ENCODE measurements at regions not wholly inside any gene's neighbourhood (a gene's known extent, or its start where the extent isn't known, plus 50 kb on each side); places are given as distances from the start of the nearest gene placed in this dataset.
"Not testable (repeated sequence)": the region's sequence is repeated elsewhere in the genome, so short reads cannot be mapped to it uniquely, and the experiment has no call there.

DNA sequence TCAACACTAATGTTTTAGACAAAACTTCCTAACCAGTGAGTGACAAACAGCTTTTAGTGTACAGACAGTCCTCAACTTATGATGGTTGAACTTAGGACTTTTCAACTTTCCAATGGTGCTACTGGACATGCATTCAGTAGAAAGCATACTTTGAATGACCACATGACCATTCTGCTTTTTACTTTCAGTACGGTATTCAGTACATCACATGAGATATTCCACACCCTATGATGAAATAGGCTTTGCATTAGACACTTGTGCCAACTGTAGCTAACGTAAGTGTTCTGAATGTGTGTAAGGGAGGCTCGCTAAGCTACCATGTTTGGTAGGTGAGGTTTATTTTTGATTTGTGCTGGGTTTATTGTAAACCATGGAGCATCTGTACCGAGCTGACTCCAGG, 113.7 kb downstream of the WNT7A start:
- DNase-seq = no peak

DNA sequence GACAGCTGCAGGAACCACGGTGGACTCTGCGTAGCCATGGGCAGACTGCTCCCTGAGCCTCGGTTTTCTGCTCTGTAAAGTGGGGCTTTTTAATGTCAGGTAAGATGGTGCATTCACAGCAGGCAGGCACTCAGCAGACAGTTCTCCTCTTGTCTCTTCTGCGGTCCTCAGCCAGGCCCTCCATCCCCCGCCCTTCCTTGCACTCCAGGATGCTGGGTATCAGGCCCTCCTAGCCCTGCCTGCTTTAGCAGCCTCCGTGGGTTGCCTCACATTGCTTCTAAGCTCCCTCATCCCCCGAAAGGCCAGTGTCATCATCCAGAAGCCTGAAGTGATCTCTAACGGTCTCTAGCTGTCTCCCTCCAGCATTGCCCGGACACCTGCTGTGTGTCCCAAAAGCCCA, 115.7 kb downstream of the WNT7A start:
- no peak for DNase-seq

DNA sequence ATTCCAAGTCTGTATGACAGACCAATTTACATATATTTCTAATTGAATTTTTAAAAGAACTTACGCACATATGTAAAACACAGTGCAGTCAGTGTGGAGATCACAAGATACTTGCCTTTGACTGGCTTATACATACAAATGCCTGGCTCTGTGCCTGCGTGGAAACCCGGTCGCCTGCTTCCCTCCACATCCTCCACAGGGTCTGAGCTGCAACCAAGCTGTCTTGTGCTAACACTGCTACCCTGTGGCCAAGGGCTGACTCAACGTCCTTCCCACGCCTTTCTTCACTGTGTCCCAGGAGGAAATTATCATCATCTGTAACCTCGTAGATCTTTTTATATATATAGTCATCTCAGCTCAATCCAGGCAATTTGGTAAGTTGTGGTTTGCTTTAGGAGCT, 117.0 kb downstream of the WNT7A start:
- no peak for DNase-seq

DNA sequence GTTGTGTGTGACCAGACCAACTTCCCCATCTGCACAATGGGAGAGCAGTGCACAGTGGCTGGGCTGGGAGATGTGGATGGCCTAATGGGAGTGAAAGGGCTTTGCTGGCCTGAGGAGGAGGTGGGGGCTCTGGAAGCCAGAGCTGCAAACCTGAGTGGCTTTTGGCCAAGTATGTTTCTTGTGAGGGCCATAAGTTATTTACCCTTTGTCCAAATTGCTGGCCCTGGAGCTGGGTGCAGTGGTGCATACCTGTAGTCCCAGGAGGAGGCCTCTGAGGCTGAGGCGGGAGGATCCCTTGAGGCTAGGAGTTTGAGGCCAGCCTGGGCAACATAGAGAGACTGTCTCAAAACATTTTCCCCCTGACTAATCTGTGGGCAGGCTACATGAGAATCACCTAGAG, 129.1 kb downstream of the WNT7A start:
- no peak for DNase-seq

DNA sequence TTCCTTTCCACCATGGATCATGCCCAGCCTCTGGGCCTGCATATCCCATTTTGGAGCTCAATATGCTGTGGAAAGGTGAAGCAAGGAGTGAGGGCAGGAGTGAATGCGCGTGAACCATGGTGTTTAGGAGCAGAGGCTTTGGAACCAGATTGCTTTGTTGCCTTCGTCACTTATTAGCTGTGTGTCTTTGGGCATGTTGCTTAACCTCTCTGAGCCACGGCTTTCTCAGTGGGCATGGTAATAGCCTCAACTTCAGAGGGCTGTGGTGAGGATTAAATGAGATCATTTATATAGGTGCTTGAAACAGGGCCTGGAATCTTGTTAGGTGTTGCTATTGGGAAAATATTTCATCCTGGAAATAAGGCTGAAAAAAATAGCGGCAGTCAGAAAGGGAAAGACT, 129.7 kb downstream of the WNT7A start:
- no peak for DNase-seq

DNA sequence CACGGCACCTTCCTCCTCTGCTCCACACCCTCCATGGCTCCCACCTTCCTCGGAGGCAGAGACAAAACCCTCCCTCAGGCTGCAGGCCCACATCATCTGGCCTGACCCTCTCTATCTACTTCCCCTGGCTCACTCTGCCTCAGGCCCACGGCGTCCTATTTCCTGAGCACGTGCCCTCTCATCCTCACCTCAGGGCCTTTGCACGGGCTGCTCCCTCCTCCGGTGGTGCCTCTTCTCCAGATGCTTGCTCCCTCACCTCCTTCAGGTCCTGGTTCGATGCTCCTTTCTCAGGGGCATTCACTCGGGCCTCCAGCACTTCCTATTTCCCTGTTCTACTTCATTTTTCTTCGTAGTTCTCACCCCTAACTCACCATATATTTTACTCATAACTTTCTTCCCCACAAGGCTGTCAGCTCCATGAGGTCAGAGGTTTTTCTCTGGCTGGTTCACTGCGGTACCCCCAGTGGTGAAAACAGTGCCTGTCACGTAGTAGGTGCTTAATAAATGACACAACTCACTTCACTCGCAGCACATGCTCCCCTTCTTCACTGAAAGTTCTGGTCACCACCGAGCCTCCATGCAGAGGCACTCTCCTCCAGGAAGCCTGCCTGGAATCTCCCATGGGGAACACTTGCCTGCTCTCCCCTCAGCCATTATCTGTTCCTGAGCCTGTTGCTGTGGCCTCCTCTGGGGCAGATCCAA, 130.7 kb downstream of the WNT7A start:
- no peak for DNase-seq

DNA sequence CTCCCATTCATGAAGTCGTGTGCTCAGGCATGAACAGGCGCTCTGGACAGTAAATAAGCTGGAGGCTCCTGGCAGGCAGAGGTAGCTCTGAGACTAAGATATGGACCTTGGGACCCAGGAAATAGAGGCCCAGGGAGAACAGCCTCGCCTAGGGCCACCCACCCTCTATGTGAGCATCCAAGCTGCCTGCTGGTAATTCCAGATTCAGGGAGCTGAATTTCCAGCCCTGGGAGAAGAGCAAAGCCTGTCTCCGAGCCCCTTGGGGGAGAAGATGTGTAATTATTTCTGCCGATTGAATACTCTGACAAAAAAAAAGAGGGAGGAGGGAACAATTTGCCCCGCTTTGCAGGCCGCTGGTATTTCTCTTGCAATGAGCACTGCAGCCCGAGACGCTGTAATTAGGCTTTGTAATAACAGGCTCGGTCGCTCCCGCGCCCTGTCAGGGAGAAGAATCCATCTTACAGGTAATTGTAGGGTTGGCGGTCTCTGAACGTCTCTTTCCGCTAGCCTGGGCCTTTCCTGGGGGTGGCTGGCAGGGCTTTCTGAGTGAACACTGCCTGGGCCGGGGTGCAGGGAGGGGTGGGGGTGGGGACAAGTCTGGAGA, 131.5 kb downstream of the WNT7A start:
- no peak for DNase-seq

DNA sequence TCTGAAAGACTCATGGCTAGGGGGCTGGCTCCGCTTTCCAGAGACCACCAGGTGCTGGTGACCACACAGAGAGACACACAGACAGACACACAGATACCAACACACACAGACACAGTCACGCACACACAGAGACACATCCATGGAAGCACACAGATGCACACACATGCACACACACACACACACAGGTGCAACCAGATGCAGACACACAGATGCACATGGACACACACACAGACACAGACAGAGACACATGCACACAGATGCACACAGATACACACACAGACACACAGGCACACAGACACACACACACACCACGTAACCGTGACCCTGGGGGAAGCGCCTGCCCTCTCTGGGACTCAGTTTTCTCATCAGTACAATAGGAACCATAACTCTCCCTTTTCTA, 132.2 kb downstream of the WNT7A start:
- no peak for DNase-seq

DNA sequence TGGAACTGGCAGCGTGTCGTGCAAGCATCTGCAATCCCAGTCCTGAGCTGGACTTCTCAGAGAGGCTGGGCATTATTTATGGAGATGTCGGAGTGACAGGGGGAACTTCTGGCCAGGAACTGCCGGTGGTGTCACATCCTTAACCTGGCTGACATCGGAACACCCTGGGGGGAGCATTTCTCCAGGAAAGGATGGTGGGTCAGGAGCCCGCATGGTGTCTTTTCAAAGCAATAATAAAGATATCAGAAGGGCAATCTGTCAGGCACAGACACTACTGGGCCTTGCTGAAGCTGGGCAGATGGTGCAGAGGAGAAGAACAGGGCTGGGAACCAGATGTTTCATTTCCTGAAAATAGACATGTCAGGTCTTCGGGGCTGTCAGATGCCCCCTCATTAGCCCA, 133.5 kb downstream of the WNT7A start:
- DNase-seq = no peak

DNA sequence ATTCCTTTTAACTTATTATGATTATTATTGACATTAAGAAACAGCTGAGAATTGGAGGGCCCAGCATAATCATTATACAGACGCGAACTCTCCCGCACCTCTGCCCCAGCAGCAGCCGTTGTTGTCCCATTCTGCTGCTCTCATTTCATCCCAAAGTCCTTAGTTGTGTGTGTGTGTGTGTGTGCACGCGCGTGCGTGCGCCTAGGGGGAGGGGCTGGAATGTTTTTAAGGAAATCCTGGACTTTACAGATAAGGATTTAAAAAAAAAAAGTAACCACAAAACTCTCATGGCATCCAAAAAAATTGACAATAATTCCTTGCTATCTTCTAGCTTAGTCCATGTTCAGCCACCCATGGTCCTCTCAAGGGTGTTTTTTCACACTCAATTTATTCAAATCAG, 134.2 kb downstream of the WNT7A start:
- no peak for DNase-seq

DNA sequence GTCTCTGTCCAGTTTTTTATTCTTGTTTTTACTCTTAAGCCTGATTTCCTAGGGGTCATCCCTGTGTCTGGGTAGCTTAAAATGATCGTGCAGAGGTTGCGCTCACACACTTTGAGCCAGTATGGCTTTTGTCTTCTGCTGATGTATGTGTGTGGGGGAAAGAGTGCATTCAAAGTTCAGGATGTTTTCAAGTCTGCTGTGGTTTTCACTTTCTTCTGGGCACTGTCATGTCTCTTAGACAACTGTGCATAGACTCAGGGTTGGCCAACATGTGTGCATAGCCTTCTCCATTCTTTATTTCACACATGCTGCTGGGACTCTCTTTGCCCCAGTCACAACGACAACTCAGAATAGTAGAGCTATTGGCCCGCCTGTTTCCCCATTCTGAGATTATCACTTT, 139.1 kb downstream of the WNT7A start:
- no peak for DNase-seq

DNA sequence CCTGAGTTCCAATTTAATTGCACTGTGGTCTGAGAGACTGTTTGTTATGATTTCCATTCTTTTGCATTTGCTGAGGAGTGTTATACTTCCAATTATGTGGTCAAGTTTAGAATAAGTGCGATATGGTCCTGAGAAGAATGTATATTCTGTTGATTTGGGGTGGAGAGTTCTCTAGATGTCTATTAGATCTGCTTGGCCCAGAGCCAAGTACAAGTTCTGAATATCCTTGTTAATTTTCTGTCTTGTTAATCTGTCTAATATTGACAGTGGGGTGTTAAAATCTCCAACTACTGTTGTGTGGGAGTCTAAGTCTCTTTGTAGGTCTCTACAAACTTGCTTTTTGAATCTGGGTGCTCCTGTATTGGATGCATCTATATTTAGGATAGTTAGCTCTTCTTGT, 146.1 kb downstream of the WNT7A start:
- DNase-seq = not testable (repeated sequence)

DNA sequence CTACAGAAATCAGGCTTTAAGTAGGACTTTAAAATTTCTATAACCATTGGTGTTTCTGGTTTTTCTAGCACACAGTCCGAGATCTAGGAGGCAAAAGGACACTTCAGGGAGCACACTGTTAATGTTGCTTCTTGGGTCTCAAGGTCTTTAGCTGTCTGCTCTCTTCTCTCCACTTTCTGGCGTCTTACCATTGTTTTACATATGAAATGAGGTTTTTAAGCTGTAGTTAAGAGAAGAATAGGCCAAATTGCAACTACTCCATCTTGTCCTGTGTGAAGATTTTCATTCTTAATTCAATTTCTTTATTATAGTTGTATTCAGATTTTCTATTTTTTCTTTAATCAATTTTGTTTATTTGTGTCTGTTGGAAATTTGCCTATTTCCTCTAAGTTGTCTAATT, 151.4 kb downstream of the WNT7A start:
- DNase-seq = no peak

DNA sequence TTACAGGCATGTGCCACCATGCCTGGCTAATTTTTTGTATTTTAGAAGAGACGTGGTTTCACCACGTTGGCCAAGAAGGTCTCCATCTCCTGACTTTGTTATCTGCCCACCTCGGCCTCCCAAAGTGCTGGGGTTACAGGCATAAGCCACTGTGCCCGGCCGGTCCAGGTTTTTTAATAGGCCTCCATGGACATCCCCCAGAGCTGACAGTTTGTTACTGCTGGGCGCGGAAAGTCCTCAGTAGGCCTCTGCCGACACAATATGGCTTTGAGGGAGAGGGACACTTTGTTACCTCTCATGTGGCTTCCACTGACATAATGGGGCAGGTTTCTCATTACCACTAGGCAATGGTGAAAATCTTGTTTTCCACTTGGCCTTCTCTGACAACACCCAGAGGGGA, 152.0 kb downstream of the WNT7A start:
- DNase-seq = no peak

DNA sequence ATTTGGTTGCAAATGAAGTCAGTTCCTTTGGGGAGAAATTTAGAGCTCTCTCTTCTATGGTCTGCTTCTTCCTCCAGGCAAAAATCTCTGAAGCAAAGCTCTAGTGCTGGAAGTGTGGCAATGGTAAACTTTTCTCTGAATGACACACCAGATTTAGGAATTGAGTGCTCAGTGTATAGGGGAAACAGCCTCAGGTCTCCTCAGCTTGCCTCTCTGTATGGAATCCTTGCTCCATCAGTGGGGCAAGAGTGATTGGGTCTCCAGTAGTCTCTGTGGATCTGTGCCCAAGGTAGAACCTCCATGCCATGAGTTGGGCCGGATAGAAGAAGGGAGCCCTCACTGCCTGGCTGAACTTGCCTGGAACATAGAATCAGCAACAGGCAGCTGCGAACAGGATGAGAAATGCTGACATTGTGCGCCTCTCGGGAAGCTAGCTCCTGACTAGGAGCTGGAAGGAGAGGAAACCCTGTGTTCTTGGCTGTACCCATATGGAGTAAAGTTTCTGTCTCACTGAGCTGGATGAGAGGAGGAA, 156.1 kb downstream of the WNT7A start:
- DNase-seq = no peak

DNA sequence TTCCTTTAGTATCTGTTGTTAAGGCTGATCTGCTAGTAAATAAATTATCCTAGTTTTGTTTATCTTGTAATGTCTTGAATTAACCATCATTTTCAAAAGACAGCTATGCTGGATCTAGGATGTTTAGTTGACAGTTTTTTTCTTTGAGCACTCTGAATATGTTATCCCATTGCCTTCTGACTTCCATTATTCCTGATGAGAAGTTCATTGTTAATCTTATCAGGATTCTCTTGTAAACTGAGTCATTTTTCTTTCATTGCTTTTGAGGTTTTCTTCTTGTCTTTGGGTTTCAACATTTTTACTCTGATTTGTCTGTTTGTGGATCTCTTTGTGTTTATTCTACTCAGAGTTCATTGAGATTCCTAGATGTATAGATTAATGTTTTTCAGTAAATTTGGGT, 157.7 kb downstream of the WNT7A start:
- no peak for DNase-seq

DNA sequence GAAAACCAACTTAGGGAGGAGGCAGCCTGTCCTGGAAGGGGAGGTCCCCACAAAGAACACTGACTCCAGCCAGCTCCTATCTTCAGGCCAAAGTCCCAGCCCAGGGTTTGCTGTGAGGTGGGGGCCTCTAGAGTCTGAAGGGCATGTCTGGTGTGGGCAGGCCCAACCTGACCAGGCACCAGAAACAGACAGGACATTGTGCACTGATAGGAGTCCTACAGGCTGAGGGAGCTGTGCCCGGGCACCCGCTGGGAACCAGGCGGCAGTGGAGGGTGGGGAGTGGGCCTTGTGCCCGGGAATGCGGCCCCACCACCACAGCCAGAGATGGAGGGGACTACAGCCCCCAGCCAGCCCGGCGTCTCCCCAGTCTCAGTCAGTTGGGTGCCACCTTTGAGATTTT, 161.4 kb downstream of the WNT7A start:
- no peak for DNase-seq

DNA sequence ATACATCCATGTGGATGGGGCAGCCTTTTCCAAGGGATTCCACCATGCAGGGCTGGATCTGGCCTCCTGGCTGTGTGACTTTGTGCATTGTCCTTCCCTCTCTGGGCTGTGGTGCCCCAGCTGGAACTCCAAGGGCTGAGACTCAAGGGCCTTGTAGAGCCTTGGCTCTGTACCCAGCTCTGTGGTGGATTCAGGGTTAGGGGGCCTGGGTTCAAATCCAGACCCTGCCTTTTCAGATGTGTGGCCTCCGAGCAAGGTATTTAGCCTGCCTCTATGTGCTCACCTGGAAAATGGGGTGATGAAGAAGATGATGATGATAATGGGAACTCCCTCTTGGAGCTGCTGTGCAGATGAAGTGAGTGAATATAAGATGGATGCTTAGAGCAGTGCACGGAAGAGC, 161.9 kb downstream of the WNT7A start:
- DNase-seq = no peak

DNA sequence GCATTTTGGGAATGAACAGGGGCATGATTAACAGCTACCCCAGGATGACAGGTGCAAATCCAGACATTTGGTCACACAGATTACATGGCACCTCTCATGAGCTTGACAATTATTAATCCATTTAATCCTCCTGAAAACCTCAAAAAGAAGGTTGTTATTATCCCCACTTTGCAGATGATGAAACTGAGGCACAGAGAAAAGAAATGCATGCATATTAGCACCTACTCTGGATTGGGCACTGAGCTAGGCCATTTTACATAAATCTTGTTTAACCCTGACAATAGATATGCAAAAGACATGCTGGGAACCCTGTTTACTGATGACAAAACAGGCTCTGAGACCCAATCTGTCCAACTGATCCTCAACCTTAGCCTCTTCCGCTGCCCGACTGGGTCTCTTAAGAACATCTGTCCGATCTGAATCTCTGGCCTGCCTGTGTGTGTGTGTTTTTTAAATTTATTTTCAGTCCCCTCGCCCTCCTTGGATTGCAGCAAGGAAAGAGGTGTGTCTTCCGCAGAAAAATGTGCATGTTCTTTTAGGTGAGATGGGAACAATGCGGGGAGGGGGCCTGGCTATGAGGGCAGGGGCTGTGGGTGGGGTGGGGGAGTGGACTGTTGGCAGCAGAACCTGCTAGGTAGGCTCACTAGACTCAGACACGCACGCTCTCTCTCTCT, 162.5 kb downstream of the WNT7A start:
- DNase-seq = no peak

DNA sequence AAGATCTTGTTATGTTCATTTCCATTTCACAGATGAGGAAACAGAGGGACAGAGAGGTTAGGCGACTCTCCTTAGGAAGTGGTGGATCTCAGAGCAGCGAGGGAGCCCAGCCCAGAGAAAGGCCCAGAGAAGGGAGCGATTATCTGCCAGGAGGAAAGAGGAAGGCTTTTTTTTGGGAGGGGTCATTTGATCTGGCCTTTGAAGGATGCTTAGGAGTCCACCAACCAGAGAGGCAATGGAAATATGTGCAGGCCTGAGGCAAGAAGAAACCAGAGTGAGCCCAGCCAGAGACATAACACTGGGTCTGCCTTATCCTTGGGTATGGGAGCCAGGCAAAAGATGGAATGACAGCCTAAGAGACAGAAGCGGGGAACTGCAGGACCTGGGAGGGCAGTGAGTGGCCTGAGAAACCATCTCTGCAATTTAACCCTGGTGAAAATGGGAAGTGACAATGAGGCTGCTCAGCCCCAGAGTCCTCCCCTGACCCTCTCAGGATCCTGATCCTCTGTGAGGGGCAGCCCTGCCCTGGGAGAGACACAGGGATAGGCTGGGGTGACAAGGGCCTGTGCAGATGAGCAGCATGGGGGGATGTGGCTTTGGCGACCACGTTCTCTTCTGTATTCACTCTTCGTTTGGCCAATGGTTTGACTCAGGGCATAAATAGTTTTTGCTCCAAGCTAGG, 163.2 kb downstream of the WNT7A start:
- no peak for DNase-seq

DNA sequence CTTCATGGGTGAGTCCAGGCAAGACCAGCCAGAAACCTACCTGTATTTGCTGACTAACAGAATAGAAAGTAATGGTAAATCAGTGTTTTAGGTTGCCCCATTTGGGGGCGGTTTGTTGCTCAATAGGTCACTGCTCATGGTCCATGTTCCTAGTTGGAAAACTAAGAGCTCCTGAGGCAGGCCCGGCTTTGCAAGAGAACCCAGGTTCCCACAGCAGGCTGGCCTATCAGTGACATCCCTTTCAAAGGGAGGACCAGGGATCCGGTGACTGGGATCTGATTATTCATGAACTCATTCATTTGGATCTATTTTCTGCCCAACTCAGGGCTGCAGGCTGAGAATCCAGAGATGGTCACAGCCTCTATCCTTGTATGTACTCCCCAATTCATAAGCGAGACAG, 163.9 kb downstream of the WNT7A start:
- DNase-seq = no peak

DNA sequence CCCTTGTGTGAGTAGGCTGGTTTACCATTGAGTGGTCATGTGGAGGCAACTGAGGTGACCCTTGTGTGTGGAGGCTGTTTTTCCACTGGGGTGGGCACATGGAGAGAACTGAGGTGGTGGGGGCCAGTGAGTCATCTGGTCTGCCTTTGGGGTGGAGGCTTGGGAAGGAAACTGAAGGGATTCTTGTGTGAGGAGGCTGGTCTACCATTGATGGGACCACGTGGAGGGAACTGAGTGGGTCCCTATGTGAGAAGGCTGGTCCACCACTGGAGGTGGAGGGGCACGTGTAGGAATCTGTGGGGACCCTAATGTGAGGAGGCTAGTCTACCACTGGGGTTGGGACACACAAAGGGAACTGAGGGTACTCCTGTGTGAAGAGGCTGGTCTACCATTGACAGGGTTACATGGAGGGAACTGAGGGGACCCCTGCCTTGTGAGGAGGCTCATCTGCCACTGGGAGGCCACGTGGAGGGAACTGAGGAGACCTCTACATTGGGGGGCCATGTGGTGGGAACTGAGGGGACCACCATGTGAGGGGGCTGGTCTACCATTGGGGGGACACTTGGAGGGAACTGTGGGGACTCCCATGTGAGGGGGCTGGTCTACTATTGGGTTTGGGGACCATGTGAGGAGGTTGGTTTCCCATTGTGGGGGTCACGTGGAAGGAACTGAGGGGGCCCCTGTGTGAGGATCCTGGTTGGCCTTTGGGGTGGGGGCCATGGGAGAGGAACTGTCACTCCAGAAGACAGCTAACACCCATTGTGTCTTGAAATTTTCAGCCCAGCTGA, 164.5 kb downstream of the WNT7A start:
- DNase-seq = no peak

All from activated gamma-delta T cell treated with Interleukin-2 at 50 U/mL for 16 hours (primary cell).